Large intestine (tissue), 3 donors: ENCODE measurements at regions not wholly inside any gene's neighbourhood (a gene's known extent, or its start where the extent isn't known, plus 50 kb on each side); places are given as distances from the start of the nearest gene placed in this dataset.
"Not testable (repeated sequence)": the region's sequence is repeated elsewhere in the genome, so short reads cannot be mapped to it uniquely, and the experiment has no call there.

Source experiments
- DNase-seq, 2 donors: peaks; one replicate each; pipeline versions ENCODE4 v3.0.0 to v3.0.0-alpha.2; 2013
- H3K27ac ChIP-seq: one replicate; pipeline ENCODE4 v1.5.1; 2013; ENCODE audit warnings: low read length
- H3K27me3 ChIP-seq: 2 replicates; pipeline ENCODE4 v1.6.1; 2013; ENCODE audit warnings: low read length; ENCODE audit not compliant: control insufficient read depth, insufficient read depth
- H3K36me3 ChIP-seq: 2 replicates; pipeline ENCODE4 v1.6.1; 2013; ENCODE audit warnings: low read length; ENCODE audit not compliant: control insufficient read depth, insufficient read depth
- H3K4me1 ChIP-seq: one replicate; pipeline ENCODE4 v1.6.1; 2013; ENCODE audit warnings: low read length; ENCODE audit not compliant: control insufficient read depth, insufficient read depth
- H3K4me3 ChIP-seq: one replicate; pipeline ENCODE4 v1.5.1; 2013; ENCODE audit warnings: low read length
- H3K9me3 ChIP-seq: one replicate; pipeline ENCODE4 v1.6.1; 2013; ENCODE audit warnings: mild to moderate bottlenecking, low read depth, low read length, moderate library complexity; ENCODE audit not compliant: control insufficient read depth
- WGBS: methylation state at CpG from one replicate; pipeline ENCODE4 v1.1.5; 2013; ENCODE audit warnings: low lambda C conversion rate; ENCODE audit not compliant: insufficient coverage; 5-methylcytosine and 5-hydroxymethylcytosine counted together

DNA sequence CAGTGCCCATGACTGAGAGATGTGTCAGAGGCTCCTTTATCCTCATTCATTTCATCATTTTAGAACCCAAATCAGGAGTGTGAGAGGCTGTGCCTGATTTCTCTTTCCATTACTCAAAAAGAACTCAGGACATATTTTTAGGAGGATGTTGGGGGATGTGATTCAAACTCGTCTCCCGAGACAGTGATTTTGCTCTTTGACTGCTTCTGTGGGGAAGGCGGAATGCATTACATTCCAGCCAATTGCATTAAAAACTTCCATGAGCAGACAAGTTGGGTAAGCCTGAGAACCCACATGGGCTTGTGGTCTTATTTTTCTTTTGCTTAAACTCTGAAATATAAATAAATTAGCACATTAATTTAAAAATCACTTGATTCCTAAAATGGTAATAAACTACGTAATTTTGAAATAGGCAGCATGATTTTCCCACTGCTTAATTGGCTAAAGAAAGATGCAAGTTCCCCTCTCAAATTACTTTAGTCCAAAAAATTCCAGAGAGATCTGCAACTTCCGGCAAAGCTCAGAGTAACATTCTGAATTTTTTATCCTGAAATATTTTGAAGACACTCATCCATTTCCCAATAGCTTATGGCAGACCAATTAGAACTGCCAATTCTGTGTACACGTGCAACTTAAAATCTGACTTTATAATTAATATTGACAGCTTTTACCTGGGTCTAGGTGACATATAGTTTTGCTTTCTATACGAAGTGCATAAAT is 185.6 kb downstream of the C7orf25 start:
- Histone ChIP-seq H3K27ac (no peak overlapping the region), H3K36me3 (no peaks in the 10 kb centered on the region), H3K4me3 (no peak overlapping the region), H3K4me1 (no peaks in the 10 kb centered on the region), H3K9me3 (no peaks in the 10 kb centered on the region), H3K27me3 (no peaks in the 10 kb centered on the region)
- DNase-seq, result no peak
- WGBS, result 100% methylated on average over 1 of the region's 7 CpGs

DNA sequence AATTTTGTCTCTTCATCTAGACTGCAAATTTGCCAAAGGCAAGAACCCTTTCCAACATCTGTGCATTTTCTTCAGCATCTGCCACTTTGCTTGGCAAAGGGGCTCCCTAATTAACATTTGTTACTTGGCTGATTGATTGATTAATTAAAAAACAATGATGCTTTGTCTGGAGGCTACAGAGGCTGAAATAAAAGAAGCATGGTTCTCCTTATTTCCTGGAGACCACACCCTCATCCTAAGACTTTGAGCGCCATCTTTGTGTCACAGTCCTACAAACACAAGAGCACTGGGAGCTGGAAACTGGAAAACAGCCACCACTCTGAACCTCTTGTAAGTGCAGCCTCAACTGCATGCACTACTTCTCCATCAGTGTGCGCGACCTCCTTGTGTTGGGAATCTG is 189.2 kb downstream of the C7orf25 start:
- Histone ChIP-seq H3K9me3 (no peaks in the 10 kb centered on the region), H3K4me3 (no peak overlapping the region), H3K4me1 (no peaks in the 10 kb centered on the region), H3K36me3 (no peaks in the 10 kb centered on the region), H3K27me3 (no peaks in the 10 kb centered on the region), H3K27ac (no peak overlapping the region)
- WGBS, result no CpG with 5 or more reads among the region's 3 CpGs
- no peak for DNase-seq

DNA sequence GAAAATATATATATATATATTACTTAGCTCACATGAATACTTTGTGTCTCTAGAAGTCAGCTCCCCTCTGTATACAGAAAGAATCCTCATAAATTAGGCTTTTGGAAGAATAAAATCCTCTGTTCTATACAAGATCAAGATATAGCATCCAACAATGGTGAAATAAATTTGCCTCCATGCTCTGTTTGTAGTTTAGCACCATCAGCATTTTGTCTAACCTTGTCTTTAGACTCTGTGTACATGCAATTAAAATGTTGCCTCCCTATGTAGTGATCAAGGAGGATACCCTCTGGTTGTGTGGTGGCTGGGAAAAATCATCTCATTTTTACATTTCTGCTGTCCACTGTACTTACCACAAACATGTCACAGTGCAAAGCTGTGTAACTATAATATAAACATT is 189.7 kb downstream of the C7orf25 start:
- no peaks in the 10 kb centered on the region for H3K9me3 ChIP-seq
- DNase-seq, result no peak
- H3K27ac ChIP-seq, result no peak overlapping the region
- H3K27me3 ChIP-seq, result no peaks in the 10 kb centered on the region
- no peaks in the 10 kb centered on the region for H3K36me3 ChIP-seq
- H3K4me3 ChIP-seq, result no peak overlapping the region
- H3K4me1 ChIP-seq, result no peaks in the 10 kb centered on the region

DNA sequence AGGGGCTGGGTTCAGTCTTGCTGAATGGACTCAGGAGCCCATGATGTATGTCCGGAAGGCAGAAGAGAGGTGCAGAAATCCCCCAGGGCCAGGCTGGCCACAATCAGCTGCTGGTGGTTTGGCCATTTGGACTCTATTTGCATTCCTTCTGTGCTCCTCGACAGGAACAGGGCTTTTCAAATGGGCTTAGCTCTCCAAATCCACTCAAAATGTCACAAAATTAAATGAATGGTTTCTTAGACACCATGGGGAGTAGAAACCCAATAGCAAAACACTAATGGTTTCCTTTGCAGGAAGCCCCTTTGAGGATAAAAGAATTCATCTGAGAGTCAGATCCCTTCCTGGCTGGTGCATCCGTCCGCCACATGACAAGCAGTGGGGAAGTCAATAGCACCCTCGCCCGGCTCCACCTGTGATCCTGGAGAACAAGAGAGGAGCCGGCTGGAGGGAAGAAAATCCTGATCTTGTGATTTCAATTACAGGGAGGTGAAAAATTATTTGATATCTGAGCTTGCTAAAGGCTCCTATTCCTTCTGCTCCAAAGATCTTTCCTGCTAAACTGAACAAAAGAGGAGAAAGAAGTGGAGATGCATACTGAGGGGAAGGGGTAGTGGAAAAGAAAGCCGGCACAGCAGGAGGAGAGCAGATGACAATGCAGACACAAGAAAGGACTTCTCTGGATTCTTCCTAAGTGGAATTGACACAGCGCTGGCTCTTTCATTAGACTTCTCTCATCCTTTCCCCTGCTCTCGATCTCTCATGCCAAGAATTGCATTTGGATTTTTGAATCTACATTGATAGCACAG is 190.7 kb downstream of the C7orf25 start:
- no peaks in the 10 kb centered on the region for H3K9me3 ChIP-seq
- 78% methylated on average over 2 of the region's 10 CpGs for WGBS
- no peaks in the 10 kb centered on the region for H3K4me1 ChIP-seq
- H3K4me3 ChIP-seq, result no peak overlapping the region
- H3K36me3 ChIP-seq, result no peaks in the 10 kb centered on the region
- no peak overlapping the region for H3K27ac ChIP-seq
- no peak for DNase-seq
- no peaks in the 10 kb centered on the region for H3K27me3 ChIP-seq

DNA sequence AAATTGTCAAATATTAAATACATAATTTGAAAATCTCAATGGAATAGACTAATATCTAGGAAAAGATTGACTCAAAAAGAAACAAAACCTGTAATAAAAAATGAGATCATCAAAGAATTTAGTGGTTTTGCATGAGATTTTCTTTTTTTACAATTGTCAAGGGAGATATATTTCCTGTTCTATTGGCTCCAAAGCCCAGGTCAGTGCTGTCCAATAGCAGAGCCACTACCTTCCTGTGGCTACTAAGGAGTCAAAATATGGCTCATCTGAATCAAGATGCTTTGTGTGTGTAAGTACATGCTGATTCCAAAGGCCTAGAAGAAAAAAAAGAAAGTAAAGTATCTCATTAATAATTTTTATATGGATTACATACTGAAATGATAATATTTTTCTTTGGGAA is 191.9 kb downstream of the C7orf25 start:
- Histone ChIP-seq H3K27ac (no peak overlapping the region), H3K9me3 (no peaks in the 10 kb centered on the region), H3K4me1 (no peaks in the 10 kb centered on the region), H3K36me3 (no peaks in the 10 kb centered on the region), H3K27me3 (no peaks in the 10 kb centered on the region), H3K4me3 (no peak overlapping the region)
- no peak for DNase-seq

DNA sequence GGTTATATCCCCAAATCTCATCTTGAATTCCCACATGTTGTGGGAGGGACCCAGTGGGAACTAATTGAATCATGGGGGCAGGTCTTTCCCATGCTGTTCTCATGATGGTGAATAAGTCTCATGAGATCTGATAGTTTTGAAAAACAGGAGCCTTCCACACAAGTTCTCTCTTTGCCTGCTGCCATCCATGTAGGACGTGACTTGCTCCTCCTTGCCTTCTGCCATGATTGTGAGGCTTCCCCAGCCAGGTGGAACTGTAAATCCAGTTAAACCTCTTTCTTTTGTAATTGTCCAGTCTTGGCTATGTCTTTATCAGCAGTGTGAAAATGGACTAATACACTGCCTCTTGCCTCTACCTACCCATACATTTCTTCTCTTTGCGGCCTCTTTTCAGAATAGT is 193.4 kb downstream of the C7orf25 start:
- WGBS, result 89% methylated on average over 1 of the region's 2 CpGs
- not testable (repeated sequence) for H3K4me1 ChIP-seq, H3K36me3 ChIP-seq, H3K4me3 ChIP-seq, H3K9me3 ChIP-seq, H3K27me3 ChIP-seq, H3K27ac ChIP-seq, DNase-seq

DNA sequence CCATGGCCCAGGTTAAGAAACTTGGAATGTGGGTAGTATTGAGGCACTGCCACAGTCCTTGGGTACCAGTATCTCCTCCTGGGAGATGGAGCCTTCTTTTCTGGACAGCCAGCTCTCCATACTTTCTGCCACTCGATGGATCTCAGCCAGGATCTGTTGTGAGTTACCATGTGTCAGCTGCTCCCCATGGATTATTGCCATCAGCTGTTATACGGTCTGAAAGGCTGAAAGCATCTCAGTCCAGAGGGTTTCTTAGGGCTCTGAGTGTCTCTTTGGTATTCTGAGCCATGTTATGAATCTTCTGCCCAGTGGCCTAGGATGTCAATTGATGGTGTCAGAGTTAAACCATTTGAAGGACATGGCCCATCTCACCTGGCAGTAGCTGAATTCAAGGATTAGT is 197.5 kb downstream of the C7orf25 start:
- no peaks in the 10 kb centered on the region for H3K4me1 ChIP-seq
- WGBS, result no CpG with 5 or more reads among the region's 2 CpGs
- H3K27me3 ChIP-seq, result no peaks in the 10 kb centered on the region
- no peak for DNase-seq
- no peak overlapping the region for H3K4me3 ChIP-seq
- H3K36me3 ChIP-seq, result no peaks in the 10 kb centered on the region
- no peak overlapping the region for H3K27ac ChIP-seq
- no peaks in the 10 kb centered on the region for H3K9me3 ChIP-seq

DNA sequence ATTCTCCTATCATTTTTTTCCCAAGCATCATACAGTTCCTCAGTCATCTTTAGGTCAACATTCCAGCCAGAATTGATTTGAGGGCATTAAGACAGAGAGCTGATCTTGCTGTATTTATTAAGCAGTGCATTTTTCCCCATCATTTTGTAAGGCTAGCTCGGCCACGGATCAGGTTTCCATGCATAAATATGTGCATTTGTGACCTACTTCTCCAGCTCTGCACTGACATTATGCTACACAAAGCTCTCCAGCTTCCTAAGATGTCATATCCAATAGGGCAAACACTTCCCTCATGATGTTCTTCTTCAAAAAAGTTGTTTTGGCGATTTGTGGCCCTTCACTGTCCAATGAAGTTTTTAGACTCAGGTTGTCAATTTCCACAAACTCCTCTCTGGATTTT is 202.6 kb downstream of the C7orf25 start:
- H3K4me1 ChIP-seq, result no peaks in the 10 kb centered on the region
- H3K36me3 ChIP-seq, result no peaks in the 10 kb centered on the region
- H3K27ac ChIP-seq, result no peak overlapping the region
- no peak for DNase-seq
- H3K4me3 ChIP-seq, result no peak overlapping the region
- H3K27me3 ChIP-seq, result no peaks in the 10 kb centered on the region
- no peaks in the 10 kb centered on the region for H3K9me3 ChIP-seq
- WGBS, result no CpG with 5 or more reads among the region's 3 CpGs

DNA sequence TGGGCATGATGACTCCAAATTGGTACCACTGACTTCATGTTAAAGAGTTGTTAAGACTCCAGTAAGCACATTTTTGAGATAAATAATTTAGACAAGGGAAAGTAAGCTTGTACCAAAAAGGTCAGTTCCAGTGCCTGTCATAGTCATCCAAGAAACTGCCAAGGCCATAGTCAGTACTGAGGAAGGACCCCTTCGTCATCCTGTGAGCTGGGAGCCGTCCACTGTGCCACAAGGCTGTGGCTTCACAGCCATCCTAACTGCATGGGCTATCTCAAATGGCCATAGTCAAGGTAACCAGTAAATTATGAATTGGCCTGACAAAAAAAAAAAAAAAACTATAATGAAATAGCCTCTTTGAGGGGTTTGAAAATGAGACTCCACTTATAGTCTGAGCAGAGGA is 207.2 kb downstream of the C7orf25 start:
- no peaks in the 10 kb centered on the region for H3K4me1 ChIP-seq
- WGBS, result no CpG with 5 or more reads among the region's 2 CpGs
- H3K4me3 ChIP-seq, result no peak overlapping the region
- no peak for DNase-seq
- no peaks in the 10 kb centered on the region for H3K27me3 ChIP-seq
- no peaks in the 10 kb centered on the region for H3K9me3 ChIP-seq
- no peaks in the 10 kb centered on the region for H3K36me3 ChIP-seq
- no peak overlapping the region for H3K27ac ChIP-seq

DNA sequence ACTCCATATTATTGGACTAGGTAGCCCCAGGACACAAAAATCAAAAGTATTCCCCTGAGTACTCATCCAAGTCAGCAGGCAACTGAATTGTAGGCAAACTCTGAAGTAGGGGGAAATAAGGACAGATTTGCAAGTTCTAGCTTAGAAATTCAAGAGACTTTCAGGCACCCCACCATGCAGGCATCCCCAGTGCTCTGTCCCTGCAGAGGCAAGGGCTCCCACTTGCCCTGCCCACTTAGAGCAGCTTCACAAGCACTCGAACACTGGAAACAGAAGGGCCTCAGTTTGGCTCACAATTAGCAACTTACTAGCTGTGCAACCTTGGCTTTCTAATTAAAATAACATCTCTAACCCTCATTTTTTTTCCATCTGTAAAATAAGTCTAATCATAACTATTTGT is 209.2 kb downstream of the C7orf25 start:
- Histone ChIP-seq H3K4me3 (no peak overlapping the region), H3K36me3 (no peaks in the 10 kb centered on the region), H3K9me3 (no peaks in the 10 kb centered on the region), H3K27ac (no peak overlapping the region), H3K4me1 (no peaks in the 10 kb centered on the region), H3K27me3 (no peaks in the 10 kb centered on the region)
- WGBS, result no CpG with 5 or more reads among the region's 1 CpG
- no peak for DNase-seq
